IgD-negative memory B cell (primary cell): ENCODE measurements at regions not wholly inside any gene's neighbourhood (a gene's known extent, or its start where the extent isn't known, plus 50 kb on each side); places are given as distances from the start of the nearest gene placed in this dataset.
"Not testable (repeated sequence)": the region's sequence is repeated elsewhere in the genome, so short reads cannot be mapped to it uniquely, and the experiment has no call there.

ENCODE experiments used
- H3K27ac Mint-ChIP-seq, 3 donors: one replicate each; pipeline ENCODE4 v1.8.0; 2020 to 2022; ENCODE audit warnings: mild to moderate bottlenecking in 3 of 3, mixed read lengths in 3 of 3, moderate library complexity in 1 of 3
- H3K27me3 Mint-ChIP-seq: one replicate; pipeline ENCODE4 v1.8.0; 2021; ENCODE audit warnings: mixed read lengths
- H3K36me3 Mint-ChIP-seq: one replicate; pipeline ENCODE4 v1.8.0; 2020; ENCODE audit warnings: mild to moderate bottlenecking, mixed read lengths
- H3K4me1 Mint-ChIP-seq, 3 donors: one replicate each; pipeline ENCODE4 v1.8.0; 2020 to 2022; ENCODE audit warnings: mixed read lengths in 3 of 3, mild to moderate bottlenecking in 1 of 3
- H3K4me3 Mint-ChIP-seq, 4 donors: one replicate each; pipeline ENCODE4 v1.8.0; 2020 to 2022; ENCODE audit warnings: mild to moderate bottlenecking in 4 of 4, mixed read lengths in 4 of 4, moderate library complexity in 3 of 4
- H3K9me3 Mint-ChIP-seq, 3 donors: one replicate each; pipeline ENCODE4 v1.8.0; 2020 to 2021; ENCODE audit warnings: mixed read lengths in 3 of 3, mild to moderate bottlenecking in 1 of 3

DNA sequence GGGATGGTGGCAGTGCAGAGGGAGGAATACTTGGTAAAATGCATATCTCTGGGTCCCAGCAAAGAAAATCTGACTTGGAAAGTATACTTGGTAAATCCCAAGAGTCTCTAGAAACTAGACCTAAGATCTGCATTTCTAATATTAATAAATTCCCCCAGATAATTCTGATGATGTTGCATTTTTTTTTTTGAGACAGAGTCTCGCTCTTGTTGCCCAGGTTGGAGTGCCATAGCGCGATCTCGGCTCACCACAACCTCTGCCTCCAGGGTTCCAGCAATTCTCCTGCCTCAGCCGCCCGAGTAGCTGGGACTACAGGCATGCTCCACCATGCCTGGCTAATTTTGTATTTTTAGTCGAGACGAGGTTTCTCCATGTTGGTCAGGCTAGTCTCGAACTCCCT is 97.9 kb upstream of the ANK3 start:
- H3K4me1 Mint-ChIP-seq = peaks cover 0 to 7% (median 3%) of the 10 kb centered on the region in 3 donors
- no peaks in the 10 kb centered on the region for H3K9me3 Mint-ChIP-seq
- H3K36me3 Mint-ChIP-seq = peaks cover 8% of the 10 kb centered on the region
- H3K4me3 Mint-ChIP-seq = no peak overlapping the region
- no peak overlapping the region for H3K27ac Mint-ChIP-seq
- no peaks in the 10 kb centered on the region for H3K27me3 Mint-ChIP-seq

- no peaks in the 10 kb centered on the region for H3K27me3 Mint-ChIP-seq
- H3K4me3 Mint-ChIP-seq = no peak overlapping the region
- no peak overlapping the region for H3K27ac Mint-ChIP-seq
Observed at GRCh38 chr10:60485025-60485424, 95.3 kb upstream of the ANK3 start.

DNA sequence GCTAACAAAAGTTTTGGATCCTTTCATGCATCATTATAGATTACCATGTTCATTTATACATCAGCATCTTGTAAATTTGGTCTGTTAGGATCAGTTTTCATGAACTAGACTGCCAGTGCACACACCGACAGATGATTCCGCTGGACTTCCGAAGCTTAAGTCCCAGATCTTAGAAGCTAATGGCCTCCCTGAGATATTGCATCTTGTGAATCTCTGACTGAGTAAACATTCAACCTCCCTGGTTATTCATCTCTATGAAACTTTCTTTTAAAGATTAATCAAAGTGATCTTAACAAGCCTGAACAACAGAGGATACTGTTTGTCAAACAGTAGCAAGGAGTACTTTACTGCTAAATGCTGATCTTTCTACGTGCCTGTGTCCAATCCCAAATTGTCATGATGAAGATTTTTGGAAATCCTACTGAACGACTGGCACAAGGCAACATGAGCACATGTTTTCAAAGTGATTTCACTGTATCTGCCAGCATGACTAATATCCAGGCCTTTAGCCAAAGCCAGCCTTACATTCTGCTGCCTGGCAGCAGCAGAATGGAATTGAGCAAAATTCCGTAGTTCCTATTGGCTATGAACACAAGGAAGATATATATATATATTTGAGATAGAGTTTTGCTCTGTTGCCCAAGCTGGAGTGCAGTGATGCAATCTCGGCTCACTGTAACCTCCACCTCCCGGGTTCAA is 91.3 kb upstream of the ANK3 start:
- no peaks in the 10 kb centered on the region for H3K27me3 Mint-ChIP-seq
- H3K36me3 Mint-ChIP-seq = peaks cover 4% of the 10 kb centered on the region
- no peak overlapping the region for H3K27ac Mint-ChIP-seq
- H3K9me3 Mint-ChIP-seq = no peaks in the 10 kb centered on the region
- no peak overlapping the region for H3K4me3 Mint-ChIP-seq
- peaks cover 2 to 10% (median 9%) of the 10 kb centered on the region in 3 donors for H3K4me1 Mint-ChIP-seq

More at GRCh38 chr10:60485025-60485424, 95.3 kb upstream of the ANK3 start:
- H3K36me3 Mint-ChIP-seq = peaks cover 8% of the 10 kb centered on the region
- H3K9me3 Mint-ChIP-seq = no peaks in the 10 kb centered on the region
- H3K4me1 Mint-ChIP-seq = peaks cover 3 to 10% (median 5%) of the 10 kb centered on the region in 3 donors

GRCh38 chr10:60479305-60480020 is 89.8 kb upstream of the ANK3 start:
- Mint-ChIP-seq H3K27me3 (no peaks in the 10 kb centered on the region), H3K4me3 (no peak overlapping the region), H3K27ac (no peak overlapping the region), H3K36me3 (no peaks in the 10 kb centered on the region), H3K4me1 (peaks cover 0 to 10% (median 9%) of the 10 kb centered on the region in 3 donors), H3K9me3 (no peaks in the 10 kb centered on the region)

DNA sequence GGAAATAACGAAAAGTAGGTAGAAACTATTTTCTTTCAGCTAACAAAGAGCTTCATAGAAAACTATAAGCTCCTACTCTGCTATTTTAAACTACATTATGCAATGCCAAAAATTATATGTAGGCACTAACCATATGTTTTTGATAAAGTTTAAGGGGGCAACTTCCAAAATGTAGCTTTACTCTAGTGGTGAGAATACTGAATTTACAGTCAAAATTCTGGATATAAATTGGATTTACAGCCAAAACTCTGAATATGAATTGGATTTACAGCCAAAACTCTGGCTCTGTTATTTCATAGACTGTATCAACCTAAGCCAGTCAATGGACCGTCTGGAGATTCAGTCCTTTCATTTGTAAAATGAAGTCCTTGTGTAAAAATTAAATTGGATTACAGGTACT is 86.8 kb upstream of the ANK3 start:
- no peaks in the 10 kb centered on the region for H3K9me3 Mint-ChIP-seq
- H3K4me3 Mint-ChIP-seq = no peak overlapping the region
- no peak overlapping the region for H3K27ac Mint-ChIP-seq
- H3K27me3 Mint-ChIP-seq = no peaks in the 10 kb centered on the region
- H3K4me1 Mint-ChIP-seq = peaks cover 0 to 7% (median 5%) of the 10 kb centered on the region in 3 donors
- peaks cover 2% of the 10 kb centered on the region for H3K36me3 Mint-ChIP-seq

- H3K36me3 Mint-ChIP-seq = peaks cover 2% of the 10 kb centered on the region
- H3K4me3 Mint-ChIP-seq = no peak overlapping the region
- H3K4me1 Mint-ChIP-seq = no peaks in the 10 kb centered on the region
- H3K27ac Mint-ChIP-seq = no peak overlapping the region
- H3K27me3 Mint-ChIP-seq = no peaks in the 10 kb centered on the region
- H3K9me3 Mint-ChIP-seq = no peaks in the 10 kb centered on the region
Observed at GRCh38 chr10:60473557-60473956, 83.9 kb upstream of the ANK3 start.

- H3K4me1 Mint-ChIP-seq = no peaks in the 10 kb centered on the region
- no peaks in the 10 kb centered on the region for H3K27me3 Mint-ChIP-seq
- H3K4me3 Mint-ChIP-seq = no peak overlapping the region
- peaks cover 6% of the 10 kb centered on the region for H3K36me3 Mint-ChIP-seq
- no peaks in the 10 kb centered on the region for H3K9me3 Mint-ChIP-seq
- no peak overlapping the region for H3K27ac Mint-ChIP-seq
Observed at GRCh38 chr10:60470091-60470490, 80.4 kb upstream of the ANK3 start.

- not testable (repeated sequence) for H3K36me3 Mint-ChIP-seq, H3K4me3 Mint-ChIP-seq, H3K27me3 Mint-ChIP-seq, H3K4me1 Mint-ChIP-seq, H3K9me3 Mint-ChIP-seq, H3K27ac Mint-ChIP-seq
Observed at GRCh38 chr10:60469147-60469546, 79.5 kb upstream of the ANK3 start.

DNA sequence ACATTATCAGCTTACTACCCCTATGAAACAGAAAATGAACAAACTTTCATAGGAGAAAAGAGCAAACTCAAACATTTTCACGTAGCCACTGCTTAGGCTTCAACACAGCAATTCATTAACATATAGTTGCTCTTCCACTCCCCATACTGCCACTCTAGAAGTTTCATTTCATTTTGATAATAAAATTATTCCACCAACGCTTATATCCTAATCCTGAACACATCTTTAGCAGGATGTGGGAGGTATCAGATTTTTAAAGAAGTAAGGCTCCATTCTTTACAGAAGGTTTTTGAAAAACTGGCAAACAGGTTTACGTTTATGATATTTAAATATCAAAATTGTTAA is 77.5 kb upstream of the ANK3 start:
- no peak overlapping the region for H3K27ac Mint-ChIP-seq
- H3K4me1 Mint-ChIP-seq = peaks cover 5 to 8% (median 7%) of the 10 kb centered on the region in 3 donors
- no peak overlapping the region for H3K4me3 Mint-ChIP-seq
- H3K27me3 Mint-ChIP-seq = no peaks in the 10 kb centered on the region
- H3K36me3 Mint-ChIP-seq = peaks cover 8% of the 10 kb centered on the region
- H3K9me3 Mint-ChIP-seq = no peaks in the 10 kb centered on the region

- Mint-ChIP-seq H3K27ac (no peak overlapping the region), H3K9me3 (no peaks in the 10 kb centered on the region), H3K4me1 (peaks cover 8 to 13% (median 13%) of the 10 kb centered on the region in 3 donors), H3K27me3 (no peaks in the 10 kb centered on the region), H3K36me3 (peaks cover 8% of the 10 kb centered on the region), H3K4me3 (no peak overlapping the region)
Observed at GRCh38 chr10:60466267-60467201, 76.9 kb upstream of the ANK3 start.

GRCh38 chr10:60465801-60466200 is 76.1 kb upstream of the ANK3 start:
- H3K27me3 Mint-ChIP-seq = no peaks in the 10 kb centered on the region
- H3K4me1 Mint-ChIP-seq = peaks cover 8 to 15% (median 14%) of the 10 kb centered on the region in 3 donors
- peaks cover 8% of the 10 kb centered on the region for H3K36me3 Mint-ChIP-seq
- no peaks in the 10 kb centered on the region for H3K9me3 Mint-ChIP-seq
- no peak overlapping the region for H3K4me3 Mint-ChIP-seq
- H3K27ac Mint-ChIP-seq = no peak overlapping the region

DNA sequence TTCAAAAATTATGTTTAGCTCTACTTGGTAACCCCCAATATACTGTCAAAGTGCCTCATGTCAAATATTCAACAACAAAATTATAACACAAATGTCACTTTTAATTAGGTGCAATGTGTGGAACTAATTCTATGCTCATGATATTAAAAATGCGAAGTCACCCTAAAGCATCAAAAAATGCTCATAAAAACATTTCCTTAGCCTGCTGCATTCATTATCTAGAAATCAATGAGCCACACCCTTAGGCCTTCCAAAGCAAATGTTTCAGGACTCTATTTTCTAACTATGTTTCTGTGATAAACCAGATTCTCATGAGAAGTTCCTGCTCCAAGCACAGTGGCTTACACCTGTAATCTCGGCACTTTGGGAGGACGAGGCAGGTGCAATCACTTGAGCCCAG is 75.0 kb upstream of the ANK3 start:
- Mint-ChIP-seq H3K27ac (no peak overlapping the region), H3K27me3 (no peaks in the 10 kb centered on the region), H3K4me1 (peaks cover 8 to 15% (median 14%) of the 10 kb centered on the region in 3 donors), H3K4me3 (no peak overlapping the region), H3K36me3 (peaks cover 8% of the 10 kb centered on the region), H3K9me3 (no peaks in the 10 kb centered on the region)

- H3K27me3 Mint-ChIP-seq = no peaks in the 10 kb centered on the region
- H3K27ac Mint-ChIP-seq = no peak overlapping the region
- peaks cover 8% of the 10 kb centered on the region for H3K36me3 Mint-ChIP-seq
- H3K4me1 Mint-ChIP-seq = peaks cover 8 to 15% (median 14%) of the 10 kb centered on the region in 3 donors
- no peak overlapping the region for H3K4me3 Mint-ChIP-seq
- H3K9me3 Mint-ChIP-seq = no peaks in the 10 kb centered on the region
Observed at GRCh38 chr10:60463746-60464145, 74.1 kb upstream of the ANK3 start.

DNA sequence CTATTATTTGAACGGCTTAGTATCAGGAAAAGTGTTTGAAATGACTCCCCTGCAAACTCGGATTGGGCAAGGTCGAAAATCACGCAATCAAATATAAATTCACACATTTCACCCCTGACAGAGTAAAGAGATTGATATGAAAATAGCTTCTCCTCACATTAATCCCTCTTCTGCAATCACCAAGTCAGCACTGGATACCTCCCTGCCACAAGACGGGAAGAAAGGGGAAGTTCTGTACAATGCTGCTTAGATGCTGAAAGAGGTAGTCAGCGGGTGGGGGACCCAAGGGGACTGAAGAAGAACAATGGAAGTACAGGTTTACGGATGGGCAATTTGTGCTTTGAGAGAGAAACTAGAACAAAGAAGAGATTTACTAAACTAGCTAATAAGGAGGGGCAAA is 72.0 kb upstream of the ANK3 start:
- Mint-ChIP-seq H3K27ac (no peak overlapping the region), H3K4me3 (peak overlapping the region in 1 of 4 donors; percentile 22)

More for the DNA sequence above, 72.0 kb upstream of the ANK3 start:
- Mint-ChIP-seq H3K9me3 (no peaks in the 10 kb centered on the region), H3K36me3 (peaks cover 8% of the 10 kb centered on the region), H3K27me3 (no peaks in the 10 kb centered on the region), H3K4me1 (peaks cover 8 to 19% (median 16%) of the 10 kb centered on the region in 3 donors)
